CD1c-positive myeloid dendritic cell (primary cell): ENCODE measurements at regions not wholly inside any gene's neighbourhood (a gene's known extent, or its start where the extent isn't known, plus 50 kb on each side); places are given as distances from the start of the nearest gene placed in this dataset.

Source experiments
- DNase-seq: peaks from one replicate; pipeline ENCODE4 v3.0.0-alpha.2; 2016; ENCODE audit errors: extremely low spot score

DNA sequence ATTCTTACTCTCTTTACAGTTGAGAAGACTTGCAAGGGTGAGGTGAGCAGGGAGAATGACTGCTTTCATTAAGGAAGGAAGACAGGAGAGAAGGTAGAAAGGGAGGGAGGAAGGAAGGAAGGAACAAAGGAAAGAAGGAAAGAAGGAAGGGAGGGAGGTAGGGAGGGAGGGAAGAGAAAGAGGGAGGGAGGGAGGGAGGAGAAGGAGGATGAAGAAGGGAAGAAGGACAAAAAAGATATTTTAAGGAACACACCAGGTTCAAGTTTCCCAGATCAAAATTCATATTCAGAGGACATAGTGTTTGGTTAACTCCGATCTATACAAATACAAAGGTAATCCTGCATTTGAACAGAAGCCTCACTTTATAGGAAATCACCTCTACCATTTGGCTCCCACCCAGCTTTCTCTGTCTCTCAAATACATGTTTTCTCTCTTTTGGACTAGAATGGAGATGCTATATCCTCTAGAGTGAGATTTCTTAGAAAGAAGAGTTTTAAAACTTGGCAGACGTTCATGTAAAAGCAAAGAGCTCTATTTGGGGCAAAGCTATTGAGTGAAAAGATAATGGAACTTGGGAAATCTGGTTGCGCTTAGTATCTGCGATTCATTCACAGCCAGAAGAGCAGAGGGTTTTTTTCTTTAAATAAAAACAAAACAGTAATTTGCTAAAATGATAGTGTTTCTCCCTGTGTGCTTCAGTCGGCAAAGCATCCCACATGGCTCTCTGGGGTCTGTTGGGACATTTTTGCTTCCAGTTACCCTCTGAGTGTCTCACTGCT, 261.9 kb upstream of the LYZL1 start:
- DNase-seq: no peak

- DNase-seq: no peak
Measured at GRCh38 chr10:29028486-29028885, 260.4 kb upstream of the LYZL1 start.

GRCh38 chr10:29030900-29031299, 258.0 kb upstream of the LYZL1 start:
- DNase-seq: no peak

DNA sequence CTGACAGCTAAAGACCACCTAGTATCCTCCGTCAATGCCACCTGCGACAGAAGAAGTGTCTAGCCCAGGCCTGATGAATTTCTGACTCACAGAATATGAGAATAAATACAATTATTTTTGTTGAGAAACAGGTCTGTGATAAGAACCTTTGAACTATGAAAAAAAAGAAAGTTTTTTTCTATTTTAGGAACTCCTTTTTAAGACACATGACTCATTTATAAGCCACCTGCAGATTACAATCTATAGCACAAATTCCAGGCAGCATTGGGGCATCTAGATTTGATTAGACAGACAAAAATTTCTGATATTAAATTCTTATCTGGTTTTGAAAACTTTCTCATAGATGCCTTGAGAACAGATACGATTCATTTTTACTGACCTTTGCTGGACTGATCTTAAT, 256.7 kb upstream of the LYZL1 start:
- no peak for DNase-seq

DNA sequence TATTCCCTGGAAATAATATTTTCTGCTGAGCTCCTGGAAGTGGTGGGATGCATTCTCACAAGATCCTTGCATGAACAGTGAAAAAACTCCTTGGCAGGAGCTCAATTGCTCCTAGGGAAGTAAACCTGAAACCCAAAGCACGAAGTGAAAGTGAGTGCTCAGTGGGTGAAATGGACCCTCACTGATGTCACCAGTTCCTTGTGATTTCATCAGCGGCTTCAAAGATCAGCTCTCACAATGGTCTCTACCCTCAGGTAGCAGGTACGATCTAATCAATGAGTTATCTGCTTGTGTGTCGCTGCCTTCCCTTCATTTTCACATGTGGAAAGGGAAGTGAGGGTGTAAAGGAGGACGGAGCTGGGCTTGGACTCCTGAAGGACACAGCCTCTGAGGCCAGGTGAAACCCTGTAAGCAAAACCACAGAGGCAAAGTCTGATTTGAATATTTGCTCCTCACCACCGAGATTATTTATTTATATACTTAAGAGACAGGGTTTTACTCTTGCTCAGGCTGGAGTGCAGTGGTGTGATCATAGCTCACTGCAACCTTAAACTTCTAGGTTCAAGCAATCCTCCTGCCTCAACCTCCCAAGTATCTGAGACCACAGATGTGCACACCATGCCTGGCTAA, 255.4 kb upstream of the LYZL1 start:
- DNase-seq: no peak

- DNase-seq: no peak
Measured at GRCh38 chr10:29034592-29034991, 254.3 kb upstream of the LYZL1 start.

DNA sequence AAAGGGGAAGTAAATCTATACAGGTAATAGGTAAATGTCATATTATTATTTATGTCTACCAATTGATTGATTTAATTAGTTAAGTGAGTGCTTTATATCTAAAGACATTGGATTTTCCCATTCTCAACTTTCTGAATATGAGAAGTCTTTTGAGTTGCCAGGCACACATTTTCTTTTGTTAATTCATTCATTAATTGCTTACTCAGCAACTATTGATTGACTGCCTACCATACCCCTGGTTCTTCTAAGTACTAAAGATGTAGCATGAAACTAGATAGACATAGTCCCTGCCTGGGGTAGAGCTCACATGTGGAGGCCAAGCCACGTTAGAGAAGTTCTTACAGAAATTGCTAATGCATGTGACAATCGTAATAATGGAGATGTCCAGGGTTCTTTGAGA, 253.1 kb upstream of the LYZL1 start:
- no peak for DNase-seq

- DNase-seq: no peak
Measured at GRCh38 chr10:29037348-29038113, 251.3 kb upstream of the LYZL1 start.

DNA sequence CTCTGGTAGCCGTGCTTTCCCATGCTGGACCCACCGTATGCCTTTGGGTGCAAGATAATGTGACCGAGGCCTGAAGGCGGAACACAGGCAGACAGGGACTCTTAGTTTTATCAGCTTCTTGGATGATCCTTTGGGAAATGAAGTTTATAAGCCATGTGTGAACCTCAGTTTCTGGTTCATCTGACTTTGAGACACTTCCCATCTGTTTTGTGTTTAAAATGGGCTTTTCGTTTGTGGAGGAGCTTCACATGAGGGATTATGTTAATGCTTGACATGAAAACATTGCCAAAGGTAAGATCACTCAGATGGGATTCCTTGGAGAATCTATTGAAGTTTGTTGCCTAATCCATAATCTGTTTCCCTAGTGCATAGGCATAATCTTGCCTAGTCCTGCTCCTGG, 249.8 kb upstream of the LYZL1 start:
- no peak for DNase-seq

GRCh38 chr10:29039677-29040189, 249.1 kb upstream of the LYZL1 start:
- DNase-seq: no peak

DNA sequence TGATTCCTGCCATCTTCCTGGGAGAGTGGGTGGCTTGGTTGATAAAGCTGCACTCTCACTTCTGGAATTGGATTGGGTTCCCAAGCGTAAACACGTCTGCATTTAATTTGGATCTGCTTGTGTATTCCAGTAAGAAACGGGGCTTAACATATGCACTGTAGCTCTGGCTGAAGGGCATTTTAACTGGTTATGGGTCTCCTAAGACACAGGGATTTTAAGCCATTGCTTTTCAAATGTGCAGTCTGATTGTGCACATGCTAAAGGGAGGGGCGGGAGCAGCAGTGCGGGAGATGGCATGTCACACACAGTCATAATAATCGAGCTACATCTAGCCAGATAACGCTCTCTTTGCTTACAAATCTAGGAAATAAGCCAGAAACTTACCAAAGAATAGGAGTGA, 247.3 kb upstream of the LYZL1 start:
- DNase-seq: no peak

DNA sequence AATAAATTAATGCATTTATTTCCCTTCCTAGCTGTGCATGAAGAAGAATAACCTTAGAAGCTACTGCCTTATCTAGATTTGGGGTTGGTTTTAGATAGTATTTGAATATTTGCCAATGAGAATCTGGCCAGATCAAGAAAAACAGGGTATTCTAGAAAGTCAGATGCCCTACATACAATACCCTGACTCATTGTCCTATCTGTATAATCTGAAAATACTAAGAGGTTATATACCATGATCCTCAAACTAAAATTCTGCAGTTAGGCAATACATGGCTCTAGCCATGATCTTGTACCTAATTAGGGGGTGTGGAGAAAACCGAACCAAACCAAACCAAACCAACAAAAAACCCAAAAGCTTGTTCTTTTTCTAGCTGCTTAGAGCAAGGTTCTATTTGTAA, 240.4 kb upstream of the LYZL1 start:
- no peak for DNase-seq

DNA sequence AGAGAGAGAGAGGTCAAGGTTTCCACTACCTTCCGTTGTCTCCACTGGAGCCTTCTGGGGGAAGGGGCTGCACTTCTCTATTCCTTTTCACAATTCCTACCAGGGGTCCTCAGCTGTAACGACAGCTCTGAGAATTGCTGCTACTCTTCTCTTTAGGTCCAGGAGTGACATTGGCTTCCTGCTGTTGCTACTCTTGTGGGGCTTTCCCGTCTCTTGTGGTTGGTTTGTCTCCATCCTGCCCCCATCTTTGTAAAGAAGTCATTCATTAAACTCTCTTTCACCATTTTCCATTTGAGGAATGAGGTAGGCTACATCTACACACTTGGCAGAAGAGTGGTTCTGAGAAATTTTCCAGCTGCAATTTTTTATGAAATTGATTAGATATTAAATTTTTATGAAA, 238.8 kb upstream of the LYZL1 start:
- DNase-seq: no peak

DNA sequence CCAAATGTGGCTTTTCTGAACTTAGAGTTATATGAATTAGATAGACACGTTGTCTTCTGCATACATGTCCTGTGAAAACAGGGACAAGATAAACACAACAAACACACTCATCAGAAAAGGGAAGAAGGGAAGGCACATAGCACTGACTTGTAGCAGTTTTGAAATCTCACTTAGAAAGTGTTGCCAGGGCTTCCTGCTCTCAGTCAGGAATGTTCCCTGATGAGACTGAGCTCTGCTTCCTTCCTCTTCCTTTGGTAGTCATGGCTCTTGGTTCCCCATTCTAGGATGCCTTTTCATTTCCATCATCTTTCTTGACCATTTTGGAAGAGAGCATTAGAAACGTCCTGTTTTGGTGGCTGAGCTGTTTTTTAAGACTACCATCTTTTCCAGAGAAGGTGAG, 233.8 kb upstream of the LYZL1 start:
- peak; percentile 14 for DNase-seq

GRCh38 chr10:29056729-29057128, 232.1 kb upstream of the LYZL1 start:
- no peak for DNase-seq

GRCh38 chr10:29057822-29058331, 231.0 kb upstream of the LYZL1 start:
- DNase-seq: no peak

- no peak for DNase-seq
Measured at GRCh38 chr10:29063806-29064644, 224.8 kb upstream of the LYZL1 start.

DNA sequence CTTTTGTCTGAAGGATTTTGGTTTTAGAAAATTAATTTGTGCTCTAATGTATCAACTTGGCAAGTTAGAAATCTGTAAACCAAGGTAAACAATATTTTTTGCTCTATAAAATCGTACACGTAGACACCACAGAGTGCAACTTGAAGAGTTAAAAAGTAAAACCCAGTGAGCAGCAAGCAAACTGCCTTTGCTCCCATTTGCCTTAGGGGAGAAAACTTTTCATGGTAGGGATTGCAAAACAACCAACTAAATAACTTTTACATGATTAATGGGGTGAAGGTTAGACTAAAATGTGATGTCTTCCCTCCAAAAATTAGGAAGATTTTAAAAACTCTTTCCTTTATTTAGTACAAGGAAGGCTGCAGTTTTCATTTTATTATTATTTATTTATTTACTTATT, 224.2 kb upstream of the LYZL1 start:
- no peak for DNase-seq

DNA sequence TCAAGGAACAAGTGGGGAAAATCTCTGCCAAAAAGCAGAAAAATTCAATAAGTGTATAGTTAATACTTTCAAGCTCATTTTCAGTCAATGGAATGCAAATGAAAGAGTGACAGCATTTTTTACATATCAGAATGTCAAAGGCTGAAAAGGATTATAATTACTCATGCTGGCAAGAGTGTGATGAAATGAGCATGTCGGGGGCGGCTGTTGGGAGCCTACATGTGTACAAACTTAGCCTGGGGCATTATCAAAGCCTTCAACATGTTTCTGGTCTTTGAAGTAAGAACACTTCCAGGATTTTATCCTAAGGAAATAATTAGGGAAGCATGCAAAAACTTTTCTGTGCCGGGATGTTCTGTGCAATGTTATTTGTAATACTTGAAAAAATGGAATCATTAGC, 221.7 kb upstream of the LYZL1 start:
- no peak for DNase-seq

DNA sequence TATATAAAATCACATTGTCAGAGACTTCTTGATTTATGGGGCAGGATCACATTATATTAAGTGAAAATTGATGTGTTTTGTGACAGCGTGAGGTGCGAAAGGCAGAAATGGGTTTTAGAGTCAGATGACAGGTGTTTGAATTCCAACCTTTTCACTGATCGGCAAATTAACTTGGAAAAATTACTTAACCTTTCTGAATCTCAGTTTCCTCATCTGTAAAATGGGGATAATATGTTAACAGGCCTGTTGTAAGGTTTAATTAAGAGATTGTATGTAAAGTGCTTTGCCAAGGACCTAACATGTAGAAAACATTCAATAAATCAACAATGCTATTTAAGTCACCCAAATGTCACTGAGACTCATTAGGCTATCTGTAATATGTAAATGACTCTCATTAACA, 221.2 kb upstream of the LYZL1 start:
- DNase-seq: no peak

DNA sequence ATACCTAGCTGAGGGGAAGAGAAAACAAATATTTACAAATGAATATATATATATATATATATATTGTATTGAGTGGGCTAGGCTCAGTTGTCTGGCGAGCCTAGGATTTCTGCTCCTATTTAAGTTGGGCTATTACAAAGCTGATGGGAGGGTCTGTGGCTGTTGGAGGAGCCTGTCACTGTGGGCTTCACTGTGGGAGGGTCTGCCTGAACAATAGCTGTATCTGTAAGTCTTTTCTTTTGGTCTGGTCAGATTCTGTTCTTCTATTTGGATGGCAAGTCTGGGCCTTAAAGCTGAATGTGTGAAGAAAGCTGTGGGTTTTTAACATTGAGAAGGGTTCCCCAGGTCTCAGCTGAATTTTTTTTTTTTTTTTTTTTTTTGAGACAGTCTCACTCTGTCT, 220.6 kb upstream of the LYZL1 start:
- no peak for DNase-seq

DNA sequence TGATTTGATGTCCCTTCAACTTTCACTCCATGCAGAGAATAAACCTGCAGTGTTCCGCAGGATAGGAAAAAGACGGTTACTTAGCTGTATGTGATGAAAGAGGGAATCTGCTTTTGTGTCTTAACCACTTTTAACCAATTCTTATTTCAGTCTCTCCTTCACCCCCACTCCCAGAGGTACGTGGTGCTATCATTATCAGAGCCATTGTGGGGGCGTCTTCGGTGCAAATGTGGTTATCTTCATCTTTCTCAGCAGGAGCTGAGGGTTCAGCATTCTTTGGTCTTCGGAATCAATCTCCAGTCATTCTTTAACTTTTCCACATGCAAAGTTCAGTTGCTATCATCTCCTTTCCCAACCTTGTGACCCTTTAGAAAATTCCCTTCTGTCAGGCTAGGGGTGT, 219.9 kb upstream of the LYZL1 start:
- no peak for DNase-seq
